ENCODE measurements at regions not wholly inside any gene's neighbourhood (a gene's known extent, or its start where the extent isn't known, plus 50 kb on each side); places are given as distances from the start of the nearest gene placed in this dataset.

DNA sequence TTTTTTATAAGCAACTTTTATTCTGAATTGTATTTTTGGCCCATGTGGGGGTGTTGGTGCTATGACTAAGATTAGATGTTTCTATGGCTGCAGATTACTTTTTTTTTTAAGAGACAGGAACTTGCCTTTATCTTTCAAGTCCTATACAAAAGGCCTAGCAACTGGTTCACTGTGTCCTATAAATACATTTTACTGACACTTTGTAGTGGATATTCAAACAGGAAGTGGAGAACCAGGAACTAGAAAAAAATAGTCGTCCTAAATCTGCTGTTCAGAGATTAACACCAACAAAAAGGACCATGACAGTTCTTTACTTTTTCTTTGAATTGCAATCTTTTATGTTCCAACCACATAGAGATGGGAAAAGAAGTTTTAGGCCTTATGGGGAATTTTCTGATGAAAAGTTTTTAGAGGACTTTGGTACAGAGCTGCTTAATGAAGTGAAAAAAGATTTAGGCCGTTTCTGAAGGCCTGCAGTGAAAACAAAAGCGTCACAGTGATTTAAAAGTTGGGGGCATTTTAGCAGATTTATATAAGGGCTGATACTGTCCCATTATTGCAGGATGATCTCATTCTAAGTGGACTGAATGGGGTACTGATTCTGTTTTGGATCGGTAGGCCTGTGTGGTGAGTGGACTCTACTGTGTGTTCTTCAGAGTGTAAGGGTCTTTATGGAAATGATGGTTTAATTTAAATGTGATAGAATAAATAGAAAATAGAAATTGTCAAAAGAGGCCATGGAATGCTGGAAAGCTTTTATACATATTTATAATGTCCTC is 136.4 kb upstream of the DEPDC1 start:
- H3K27ac ChIP-seq, result no peak overlapping the region
- no peak for DNase-seq (ENCODE audit: low spot score)
- POLR2A ChIA-PET (ENCODE audit: low non-redundant PET), result no interaction called here
- CTCF ChIA-PET, result no interaction called here
- no peak for TF ChIP-seq CTCF (conservative IDR thresholded peaks at IDR 0.05; ENCODE audit: low read depth)

GRCh38 chr1:68644504-68644903 is 147.6 kb upstream of the DEPDC1 start:
- ChIA-PET POLR2A (ENCODE audit: low non-redundant PET) (no interaction called here), CTCF (no interaction called here)
- H3K27ac ChIP-seq, result no peak overlapping the region
- no peak for DNase-seq (ENCODE audit: low spot score)
- TF ChIP-seq CTCF (conservative IDR thresholded peaks at IDR 0.05; ENCODE audit: low read depth), result no peak

DNA sequence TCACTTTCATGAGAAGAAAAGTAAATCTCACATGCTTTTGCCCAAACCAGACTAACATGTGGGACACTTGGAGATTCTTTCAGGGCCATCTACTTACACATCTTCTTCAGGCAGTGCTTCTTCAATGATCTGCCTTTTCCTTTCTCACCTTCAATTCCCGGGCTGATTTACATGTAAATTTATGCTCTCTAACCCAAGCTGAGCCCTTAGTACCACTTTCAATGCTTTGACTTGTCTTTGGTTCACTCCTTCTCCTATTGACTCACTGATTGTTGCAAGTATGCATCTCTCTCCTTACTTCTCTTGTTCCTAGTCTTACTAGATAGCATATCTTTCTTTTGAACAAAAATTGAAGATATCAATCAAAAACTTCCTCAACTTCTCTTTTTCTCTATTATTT is 154.2 kb upstream of the DEPDC1 start:
- TF ChIP-seq CTCF (conservative IDR thresholded peaks at IDR 0.05; ENCODE audit: low read depth), result no peak
- POLR2A ChIA-PET (ENCODE audit: low non-redundant PET), result no interaction called here
- CTCF ChIA-PET, result interaction anchor here (0.5 kb wide), 1 partner anchor 83 kb away, joined by 3 read pairs; no protein-coding TSS in a partner anchor
- H3K27ac ChIP-seq, result no peak overlapping the region
- DNase-seq (ENCODE audit: low spot score), result no peak

DNA sequence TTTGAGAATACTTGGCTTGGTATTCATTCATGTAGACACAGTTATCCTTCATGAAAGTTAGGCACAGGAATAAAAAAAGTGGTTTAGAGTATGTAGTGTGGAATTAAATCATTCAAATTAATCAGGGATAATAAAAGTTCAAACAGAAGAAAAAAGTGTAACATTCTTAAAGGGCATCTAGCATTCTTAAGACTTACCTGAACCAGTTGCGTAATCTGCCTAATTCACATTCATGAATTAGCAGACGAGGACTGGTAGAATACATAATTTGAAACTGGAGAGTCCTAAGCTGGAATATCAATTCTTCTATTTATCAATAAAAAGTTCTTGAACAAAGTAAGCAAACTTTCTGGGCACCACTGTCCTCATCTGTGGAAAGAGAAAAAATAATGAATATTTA is 157.0 kb upstream of the DEPDC1 start:
- no peak overlapping the region for H3K27ac ChIP-seq
- CTCF ChIA-PET, result no interaction called here
- DNase-seq (ENCODE audit: low spot score), result no peak
- POLR2A ChIA-PET (ENCODE audit: low non-redundant PET), result no interaction called here
- TF ChIP-seq CTCF (conservative IDR thresholded peaks at IDR 0.05; ENCODE audit: low read depth), result no peak

GRCh38 chr1:68673771-68674170 is 176.9 kb upstream of the DEPDC1 start:
- TF ChIP-seq CTCF (conservative IDR thresholded peaks at IDR 0.05; ENCODE audit: low read depth), result no peak
- no peak for DNase-seq (ENCODE audit: low spot score)
- no peak overlapping the region for H3K27ac ChIP-seq
- POLR2A ChIA-PET (ENCODE audit: low non-redundant PET), result no interaction called here
- CTCF ChIA-PET, result no interaction called here

DNA sequence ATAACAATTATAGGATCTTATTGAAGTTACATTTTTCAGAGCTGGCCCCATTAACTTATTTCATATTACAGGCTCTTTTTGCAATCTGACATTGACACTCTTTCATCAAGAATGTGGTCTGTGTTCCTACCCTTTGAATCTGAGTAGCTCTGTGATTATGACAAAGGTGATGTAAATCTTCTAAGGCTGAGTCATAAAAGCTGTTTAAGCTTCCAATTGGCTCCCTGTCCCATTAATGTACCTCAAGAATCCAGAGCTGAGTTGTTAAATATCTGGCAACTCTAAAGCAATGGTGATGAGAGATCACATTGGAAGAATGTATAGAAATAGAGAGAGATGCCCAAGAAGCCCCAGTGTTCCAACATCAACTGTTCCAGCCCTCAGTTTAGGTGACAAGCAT is 178.5 kb upstream of the DEPDC1 start:
- DNase-seq (ENCODE audit: low spot score), result peak; percentile 40
- POLR2A ChIA-PET (ENCODE audit: low non-redundant PET), result no interaction called here
- no peak for TF ChIP-seq CTCF (conservative IDR thresholded peaks at IDR 0.05; ENCODE audit: low read depth)

More for the DNA sequence above, 178.5 kb upstream of the DEPDC1 start:
- H3K27ac ChIP-seq, result no peak overlapping the region
- CTCF ChIA-PET, result no interaction called here

All from RWPE1 (cell line).